ENCODE measurements at regions not wholly inside any gene's neighbourhood (a gene's known extent, or its start where the extent isn't known, plus 50 kb on each side); places are given as distances from the start of the nearest gene placed in this dataset.

DNA sequence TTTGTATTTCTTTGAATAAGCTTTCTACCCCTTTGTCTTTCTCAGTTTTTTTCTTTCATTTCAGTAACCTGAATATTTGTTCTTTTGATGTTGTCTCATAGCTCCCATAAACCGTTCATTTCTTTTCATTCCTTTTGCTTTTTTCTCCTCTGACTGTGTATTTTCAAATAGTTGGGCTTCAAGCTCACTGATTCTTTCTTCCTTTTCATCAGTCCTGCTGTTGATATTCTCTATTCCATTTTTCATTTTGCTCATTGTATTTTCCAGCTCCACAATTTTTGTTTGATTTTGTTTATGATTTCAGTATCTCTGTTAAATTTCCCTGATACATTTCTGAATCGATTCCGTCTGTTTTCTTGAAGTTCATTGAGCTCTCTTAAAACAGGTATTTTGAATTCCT is 129.6 kb upstream of the NUDT6 start:
- H3K9me3 Mint-ChIP-seq = peaks cover 32% of the 10 kb centered on the region
- no peaks in the 10 kb centered on the region for H3K4me1 Mint-ChIP-seq
- H3K4me3 Mint-ChIP-seq = no peak overlapping the region
- peaks cover 64% of the 10 kb centered on the region for H3K36me3 Mint-ChIP-seq (ENCODE audit: low read depth)
- H3K27me3 Mint-ChIP-seq (ENCODE audit: low read depth) = no peaks in the 10 kb centered on the region
- H3K27ac Mint-ChIP-seq (ENCODE audit: unreplicated experiment) = no peak overlapping the region
- TF ChIP-seq, protein P1, sequence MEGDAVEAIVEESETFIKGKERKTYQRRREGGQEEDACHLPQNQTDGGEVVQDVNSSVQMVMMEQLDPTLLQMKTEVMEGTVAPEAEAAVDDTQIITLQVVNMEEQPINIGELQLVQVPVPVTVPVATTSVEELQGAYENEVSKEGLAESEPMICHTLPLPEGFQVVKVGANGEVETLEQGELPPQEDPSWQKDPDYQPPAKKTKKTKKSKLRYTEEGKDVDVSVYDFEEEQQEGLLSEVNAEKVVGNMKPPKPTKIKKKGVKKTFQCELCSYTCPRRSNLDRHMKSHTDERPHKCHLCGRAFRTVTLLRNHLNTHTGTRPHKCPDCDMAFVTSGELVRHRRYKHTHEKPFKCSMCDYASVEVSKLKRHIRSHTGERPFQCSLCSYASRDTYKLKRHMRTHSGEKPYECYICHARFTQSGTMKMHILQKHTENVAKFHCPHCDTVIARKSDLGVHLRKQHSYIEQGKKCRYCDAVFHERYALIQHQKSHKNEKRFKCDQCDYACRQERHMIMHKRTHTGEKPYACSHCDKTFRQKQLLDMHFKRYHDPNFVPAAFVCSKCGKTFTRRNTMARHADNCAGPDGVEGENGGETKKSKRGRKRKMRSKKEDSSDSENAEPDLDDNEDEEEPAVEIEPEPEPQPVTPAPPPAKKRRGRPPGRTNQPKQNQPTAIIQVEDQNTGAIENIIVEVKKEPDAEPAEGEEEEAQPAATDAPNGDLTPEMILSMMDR (conservative IDR thresholded peaks at IDR 0.05) = no peak
- no peak for DNase-seq (ENCODE audit: low read depth, low spot score)

DNA sequence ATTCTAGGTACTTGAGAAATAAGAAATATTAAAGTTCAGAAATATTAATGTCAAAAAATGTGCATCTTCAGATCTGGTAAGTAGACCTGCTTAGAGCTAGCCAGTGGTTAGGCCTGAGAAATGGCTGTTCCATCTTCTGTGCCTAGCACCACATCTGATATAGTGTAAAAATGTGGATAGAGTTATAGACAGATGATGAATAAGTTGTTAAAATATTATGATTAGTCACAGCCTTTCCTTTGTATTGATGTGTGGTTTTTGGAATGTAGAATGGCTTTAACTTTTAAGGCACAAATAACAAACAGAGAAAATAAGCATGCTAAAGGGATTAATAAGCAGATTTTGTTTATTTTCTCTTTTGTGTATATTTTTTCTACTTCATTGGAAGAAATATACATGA is 133.5 kb upstream of the NUDT6 start:
- Mint-ChIP-seq H3K9me3 (peaks cover 15% of the 10 kb centered on the region), H3K4me1 (no peaks in the 10 kb centered on the region), H3K4me3 (no peak overlapping the region), H3K27me3 (ENCODE audit: low read depth) (no peaks in the 10 kb centered on the region), H3K36me3 (ENCODE audit: low read depth) (peaks cover 52% of the 10 kb centered on the region), H3K27ac (ENCODE audit: unreplicated experiment) (no peak overlapping the region)
- TF ChIP-seq, protein P1 (conservative IDR thresholded peaks at IDR 0.05) = no peak
- DNase-seq (ENCODE audit: low read depth, low spot score) = no peak

DNA sequence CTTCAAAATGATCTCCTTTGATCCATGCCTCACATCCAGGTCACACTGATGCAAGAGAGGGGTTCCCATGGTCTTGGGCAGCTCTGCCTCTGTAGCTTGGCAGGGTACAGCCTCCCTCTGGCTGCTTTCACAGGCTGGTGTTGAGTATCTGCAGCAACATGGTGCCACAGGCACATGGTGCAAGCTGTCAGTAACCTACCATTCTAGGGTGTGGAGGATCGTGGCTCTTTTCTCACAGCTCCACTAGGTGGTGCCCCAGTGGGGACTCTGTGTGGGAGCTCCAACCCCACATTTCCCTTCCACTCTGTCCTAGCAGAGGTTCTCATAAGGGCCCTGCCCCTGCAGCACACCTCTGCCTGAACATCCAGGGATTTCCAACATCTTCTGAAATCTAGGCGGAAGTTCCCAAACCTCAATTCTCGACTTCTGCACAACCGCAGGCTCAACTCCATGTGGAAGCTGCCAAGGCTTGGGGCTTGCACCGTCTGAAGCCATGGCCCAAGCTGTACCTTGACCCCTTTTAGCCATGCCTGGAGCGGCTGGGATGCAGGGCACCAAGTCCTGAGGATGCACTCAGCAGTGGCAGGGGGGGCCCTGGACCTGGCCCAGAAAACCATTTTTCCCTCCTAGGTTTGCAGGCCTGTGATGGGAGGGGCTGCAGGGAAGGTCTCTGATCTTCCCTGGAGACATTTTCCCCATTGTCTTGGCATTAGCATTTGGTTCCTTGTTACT is 137.8 kb upstream of the NUDT6 start:
- Mint-ChIP-seq H3K27ac (ENCODE audit: unreplicated experiment) (no peak overlapping the region), H3K27me3 (ENCODE audit: low read depth) (no peaks in the 10 kb centered on the region), H3K9me3 (peaks cover 6% of the 10 kb centered on the region), H3K4me1 (no peaks in the 10 kb centered on the region), H3K36me3 (ENCODE audit: low read depth) (peaks cover 29% of the 10 kb centered on the region), H3K4me3 (no peak overlapping the region)
- TF ChIP-seq, protein P1 (conservative IDR thresholded peaks at IDR 0.05) = no peak
- no peak for DNase-seq (ENCODE audit: low read depth, low spot score)

DNA sequence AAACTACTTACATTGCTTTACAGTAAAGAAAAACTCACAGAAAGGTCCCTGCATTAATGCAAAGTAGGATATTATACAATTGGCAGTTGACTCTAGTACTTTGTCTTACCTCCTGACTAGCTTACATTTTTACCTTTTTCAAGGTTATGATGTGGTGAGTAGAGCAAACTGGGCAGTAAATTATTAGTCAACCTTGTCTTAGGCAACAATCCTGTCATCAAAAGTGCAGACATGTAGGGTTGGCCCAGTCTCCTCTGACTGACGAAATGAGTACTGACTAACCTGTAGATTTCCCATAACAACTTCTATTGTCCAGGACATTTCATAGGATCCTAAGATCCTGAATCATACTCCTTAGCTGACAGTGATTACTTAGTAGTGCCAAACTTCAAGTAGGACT is 142.0 kb upstream of the NUDT6 start:
- Mint-ChIP-seq H3K36me3 (ENCODE audit: low read depth) (peaks cover 16% of the 10 kb centered on the region), H3K4me1 (peaks cover 3% of the 10 kb centered on the region), H3K27me3 (ENCODE audit: low read depth) (no peaks in the 10 kb centered on the region), H3K9me3 (peaks cover 3% of the 10 kb centered on the region), H3K27ac (ENCODE audit: unreplicated experiment) (no peak overlapping the region), H3K4me3 (no peak overlapping the region)
- TF ChIP-seq, protein P1 (conservative IDR thresholded peaks at IDR 0.05) = no peak
- no peak for DNase-seq (ENCODE audit: low read depth, low spot score)

DNA sequence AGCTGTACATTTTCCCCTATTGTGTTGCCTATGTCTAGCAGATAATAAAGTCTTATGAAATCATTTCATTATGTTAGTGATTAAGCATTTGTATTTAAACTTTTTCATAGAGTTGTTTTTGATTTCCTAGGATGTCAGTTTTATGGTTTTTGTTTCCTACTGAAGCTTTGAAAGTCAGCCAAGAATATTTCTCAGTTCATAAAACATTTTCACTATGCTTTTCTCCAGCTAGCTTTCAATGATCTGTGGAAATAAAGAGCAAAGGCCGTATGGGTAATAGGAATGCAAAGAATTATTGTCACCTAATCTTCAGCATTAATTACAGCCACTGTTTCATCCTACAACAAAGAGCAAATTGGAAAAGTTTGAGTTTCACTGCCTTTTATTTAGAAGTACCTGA is 145.7 kb upstream of the NUDT6 start:
- Mint-ChIP-seq H3K27me3 (ENCODE audit: low read depth) (no peaks in the 10 kb centered on the region), H3K9me3 (no peaks in the 10 kb centered on the region), H3K4me3 (no peak overlapping the region), H3K36me3 (ENCODE audit: low read depth) (no peaks in the 10 kb centered on the region), H3K4me1 (peaks cover 3% of the 10 kb centered on the region), H3K27ac (ENCODE audit: unreplicated experiment) (no peak overlapping the region)
- TF ChIP-seq, protein P1 (conservative IDR thresholded peaks at IDR 0.05) = no peak
- DNase-seq (ENCODE audit: low read depth, low spot score) = no peak
